GM23248 (cell line): ENCODE measurements at regions not wholly inside any gene's neighbourhood (a gene's known extent, or its start where the extent isn't known, plus 50 kb on each side); places are given as distances from the start of the nearest gene placed in this dataset.
"Not testable (repeated sequence)": the region's sequence is repeated elsewhere in the genome, so short reads cannot be mapped to it uniquely, and the experiment has no call there.

Experiments
- DNase-seq: peaks from one replicate; pipeline ENCODE4 v3.0.0-alpha.2; 2015
- H2AFZ ChIP-seq: fragments of 200-600 bp; sonication (generic); 2 replicates; pipeline ENCODE4 v1.6.1; 2016; ENCODE audit warnings: antibody characterized with exemption
- H3F3A ChIP-seq: fragments of 200-600 bp; sonication (generic); 2 replicates; pipeline ENCODE4 v1.6.1; 2016; ENCODE audit warnings: mild to moderate bottlenecking, antibody characterized with exemption, mixed run types; ENCODE audit not compliant: insufficient read depth
- H3K27ac ChIP-seq: fragments of 200-600 bp; sonication (generic); 2 replicates; pipeline ENCODE4 v1.5.1; 2016; ENCODE audit warnings: mild to moderate bottlenecking
- H3K27me3 ChIP-seq: fragments of 200-600 bp; sonication (generic); replicated peaks from 2 replicates; pipeline ENCODE4 v1.6.1; 2016; ENCODE audit warnings: mild to moderate bottlenecking; ENCODE audit not compliant: insufficient read depth
- H3K36me3 ChIP-seq: fragments of 200-600 bp; sonication (generic); 2 replicates; pipeline ENCODE4 v1.6.1; 2016; ENCODE audit warnings: low read depth, mild to moderate bottlenecking
- H3K4me1 ChIP-seq: fragments of 200-600 bp; sonication (generic); 2 replicates; pipeline ENCODE4 v1.6.1; 2016; ENCODE audit warnings: mild to moderate bottlenecking; ENCODE audit not compliant: insufficient read depth
- H3K4me2 ChIP-seq: fragments of 200-600 bp; sonication (generic); one replicate; pipeline ENCODE4 v1.6.1; 2016; ENCODE audit warnings: mild to moderate bottlenecking; ENCODE audit not compliant: unreplicated experiment
- H3K4me3 ChIP-seq: fragments of 200-600 bp; sonication (generic); 2 replicates; pipeline ENCODE4 v1.5.1; 2016; ENCODE audit warnings: mild to moderate bottlenecking
- H3K79me2 ChIP-seq: fragments of 200-600 bp; sonication (generic); 2 replicates; pipeline ENCODE4 v1.6.1; 2016; ENCODE audit warnings: mild to moderate bottlenecking; ENCODE audit not compliant: insufficient read depth
- H3K9ac ChIP-seq: fragments of 200-600 bp; sonication (generic); 2 replicates; pipeline ENCODE4 v1.6.1; 2016; ENCODE audit warnings: mild to moderate bottlenecking
- H3K9me2 ChIP-seq: fragments of 200-600 bp; sonication (generic); 2 replicates; pipeline ENCODE4 v1.6.1; 2016; ENCODE audit warnings: mixed run types, mild to moderate bottlenecking, moderate library complexity; ENCODE audit not compliant: insufficient read depth
- H3K9me3 ChIP-seq: fragments of 200-600 bp; sonication (generic); one replicate; pipeline ENCODE4 v1.6.1; 2017; ENCODE audit warnings: low read depth
- H4K20me1 ChIP-seq: fragments of 200-600 bp; sonication (generic); 2 replicates; pipeline ENCODE4 v1.6.0; 2016; ENCODE audit not compliant: insufficient read depth
- EZH2 ChIP-seq: fragments of 200-600 bp; sonication (generic); IDR thresholded peaks from 2 replicates; pipeline ENCODE4 v1.6.1; 2018; ENCODE audit warnings: antibody characterized with exemption, mild to moderate bottlenecking; ENCODE audit not compliant: insufficient read depth, poor library complexity, severe bottlenecking
- EZH2phosphoT487 ChIP-seq: fragments of 200-600 bp; sonication (generic); IDR thresholded peaks from 2 replicates; pipeline ENCODE4 v1.6.1; 2018; ENCODE audit warnings: antibody characterized with exemption, moderate library complexity, mild to moderate bottlenecking, low read depth; ENCODE audit not compliant: insufficient read depth
- WGBS, 2 experiments: methylation state at CpG; one replicate each; pipeline ENCODE4 v1.1.6; 2015 to 2017; ENCODE audit warnings: low lambda C conversion rate in 2 of 2, low coverage in 1 of 2; ENCODE audit errors: missing lambda C conversion rate in 2 of 2; 5-methylcytosine and 5-hydroxymethylcytosine counted together
- in situ Hi-C: fragments of 300-500 bp; cut with MboI; formaldehyde crosslinking; loops from 2 replicates; pipeline ENCODE4 v1.15.0; 2020

GRCh38 chr10:28445516-28445915 is 87.4 kb upstream of the WAC start:
- Histone ChIP-seq H3K4me2 (no peak overlapping the region), H4K20me1 (no peaks in the 10 kb centered on the region), H3K27me3 (no peaks in the 10 kb centered on the region), H3K27ac (no peak overlapping the region), H3K36me3 (no peaks in the 10 kb centered on the region), H3K79me2 (no peaks in the 10 kb centered on the region), H3F3A (no peaks in the 10 kb centered on the region), H2AFZ (no peak overlapping the region), H3K9me3 (no peaks in the 10 kb centered on the region), H3K9me2 (no peaks in the 10 kb centered on the region), H3K4me1 (no peaks in the 10 kb centered on the region), H3K4me3 (no peak overlapping the region), H3K9ac (no peak overlapping the region)
- no peak for DNase-seq
- TF ChIP-seq EZH2phosphoT487 (no peak), EZH2 (no peak)
- WGBS, 2 experiments: 49 to 57% methylated on average over 6 of the region's 6 CpGs
- in situ Hi-C loops: no loop called here

- TF ChIP-seq EZH2phosphoT487: no peak
- TF ChIP-seq EZH2: no peak
- H2AFZ ChIP-seq: no peak overlapping the region
- no peaks in the 10 kb centered on the region for H3F3A ChIP-seq
- no peak overlapping the region for H3K4me2 ChIP-seq
- 16 to 25% methylated on average over 1 of the region's 1 CpG for WGBS, 2 experiments
- DNase-seq: no peak
- H3K27ac ChIP-seq: no peak overlapping the region
- H4K20me1 ChIP-seq: no peaks in the 10 kb centered on the region
- no peaks in the 10 kb centered on the region; the same call in 1 of the 2 replicates for H3K27me3 ChIP-seq
- H3K79me2 ChIP-seq: no peaks in the 10 kb centered on the region
- no peaks in the 10 kb centered on the region for H3K9me3 ChIP-seq
- H3K9me2 ChIP-seq: no peaks in the 10 kb centered on the region
- in situ Hi-C loops: no loop called here
- no peaks in the 10 kb centered on the region for H3K36me3 ChIP-seq
- H3K4me3 ChIP-seq: no peak overlapping the region
- H3K4me1 ChIP-seq: no peaks in the 10 kb centered on the region
- no peak overlapping the region for H3K9ac ChIP-seq
These were observed 83.5 kb upstream of the WAC start for GRCh38 chr10:28449382-28449781.

GRCh38 chr10:28449926-28450325 is 83.0 kb upstream of the WAC start:
- DNase-seq: no peak
- H3F3A ChIP-seq: no peaks in the 10 kb centered on the region
- WGBS, 2 experiments: 2 to 9% methylated on average over 1 of the region's 1 CpG
- no peak overlapping the region for H3K9ac ChIP-seq
- no peak for TF ChIP-seq EZH2phosphoT487
- no peak for TF ChIP-seq EZH2
- no peak overlapping the region for H3K4me2 ChIP-seq
- H3K9me3 ChIP-seq: no peaks in the 10 kb centered on the region
- H2AFZ ChIP-seq: no peak overlapping the region
- H3K27ac ChIP-seq: no peak overlapping the region
- H3K36me3 ChIP-seq: no peaks in the 10 kb centered on the region
- no peaks in the 10 kb centered on the region for H3K4me1 ChIP-seq
- H3K4me3 ChIP-seq: no peak overlapping the region
- H3K27me3 ChIP-seq: no peaks in the 10 kb centered on the region; the same call in 1 of the 2 replicates
- in situ Hi-C loops: no loop called here
- H3K9me2 ChIP-seq: no peaks in the 10 kb centered on the region
- H4K20me1 ChIP-seq: no peaks in the 10 kb centered on the region
- no peaks in the 10 kb centered on the region for H3K79me2 ChIP-seq

GRCh38 chr10:28453926-28454325 is 79.0 kb upstream of the WAC start:
- Histone ChIP-seq H3K9me2 (no peaks in the 10 kb centered on the region), H2AFZ (no peak overlapping the region), H3K4me1 (no peaks in the 10 kb centered on the region), H3F3A (no peaks in the 10 kb centered on the region), H3K27ac (no peak overlapping the region), H3K9ac (no peak overlapping the region), H3K27me3 (no peaks in the 10 kb centered on the region; the same call in 1 of the 2 replicates), H4K20me1 (no peaks in the 10 kb centered on the region), H3K36me3 (no peaks in the 10 kb centered on the region), H3K79me2 (no peaks in the 10 kb centered on the region), H3K4me2 (no peak overlapping the region), H3K9me3 (no peaks in the 10 kb centered on the region), H3K4me3 (no peak overlapping the region)
- 46 to 69% methylated on average over 1 of the region's 1 CpG for WGBS, 2 experiments
- in situ Hi-C loops: no loop called here
- no peak for DNase-seq
- no peak for TF ChIP-seq EZH2
- TF ChIP-seq EZH2phosphoT487: no peak

- Histone ChIP-seq H3K9me3 (no peaks in the 10 kb centered on the region), H2AFZ (no peak overlapping the region), H4K20me1 (no peaks in the 10 kb centered on the region), H3K4me1 (no peaks in the 10 kb centered on the region), H3K79me2 (no peaks in the 10 kb centered on the region), H3K27ac (no peak overlapping the region), H3F3A (no peaks in the 10 kb centered on the region), H3K9ac (no peak overlapping the region), H3K27me3 (no peaks in the 10 kb centered on the region), H3K4me3 (no peak overlapping the region), H3K4me2 (no peak overlapping the region), H3K9me2 (no peaks in the 10 kb centered on the region), H3K36me3 (no peaks in the 10 kb centered on the region)
- TF ChIP-seq EZH2phosphoT487: no peak
- no peak for TF ChIP-seq EZH2
- no peak for DNase-seq
- WGBS, 2 experiments: 39 to 41% methylated on average over 2 of the region's 2 CpGs
- in situ Hi-C loops: no loop called here
These were observed 75.8 kb upstream of the WAC start for GRCh38 chr10:28457110-28457509.

GRCh38 chr10:28457873-28458272 is 75.0 kb upstream of the WAC start:
- H3K27me3 ChIP-seq, H3K9me3 ChIP-seq, H4K20me1 ChIP-seq, H3K36me3 ChIP-seq, H3K4me3 ChIP-seq, H3K4me2 ChIP-seq, H3K9ac ChIP-seq, H3F3A ChIP-seq, H3K4me1 ChIP-seq, H3K27ac ChIP-seq, H3K9me2 ChIP-seq, in situ Hi-C loops, H2AFZ ChIP-seq, DNase-seq, H3K79me2 ChIP-seq: not testable (repeated sequence)
- WGBS, 2 experiments: 13 to 17% methylated on average over 4 of the region's 4 CpGs
